ENCODE measurements at regions not wholly inside any gene's neighbourhood (a gene's known extent, or its start where the extent isn't known, plus 50 kb on each side); places are given as distances from the start of the nearest gene placed in this dataset.
"Not testable (repeated sequence)": the region's sequence is repeated elsewhere in the genome, so short reads cannot be mapped to it uniquely, and the experiment has no call there.

GRCh38 chr20:50346374-50347283 is 156.0 kb downstream of the CEBPB start:
- no peak for DNase-seq

- no peak for DNase-seq
Measured at GRCh38 chr20:50347284-50348063, 156.8 kb downstream of the CEBPB start.

- DNase-seq, result no peak
Measured at GRCh38 chr20:50348096-50348495, 157.5 kb downstream of the CEBPB start.

- DNase-seq, result no peak
Measured at GRCh38 chr20:50350510-50351249, 159.5 kb upstream of the PTPN1 start.

- no peak for DNase-seq
Measured at GRCh38 chr20:50351541-50351940, 158.6 kb upstream of the PTPN1 start.

- DNase-seq, result no peak
Measured at GRCh38 chr20:50353289-50353961, 156.8 kb upstream of the PTPN1 start.

GRCh38 chr20:50354721-50355589 is 155.2 kb upstream of the PTPN1 start:
- DNase-seq, result no peak

- DNase-seq, result no peak
Measured at GRCh38 chr20:50355590-50356524, 154.3 kb upstream of the PTPN1 start.

GRCh38 chr20:50356525-50356885 is 153.7 kb upstream of the PTPN1 start:
- DNase-seq, result no peak

- no peak for DNase-seq
Measured at GRCh38 chr20:50356962-50357782, 153.0 kb upstream of the PTPN1 start.

- no peak for DNase-seq
Measured at GRCh38 chr20:50357783-50358161, 152.4 kb upstream of the PTPN1 start.

GRCh38 chr20:50358166-50358565 is 152.0 kb upstream of the PTPN1 start:
- DNase-seq, result no peak

GRCh38 chr20:50358971-50359370 is 151.2 kb upstream of the PTPN1 start:
- DNase-seq, result no peak

GRCh38 chr20:50359607-50360217 is 150.5 kb upstream of the PTPN1 start:
- no peak for DNase-seq

GRCh38 chr20:50360218-50360672 is 149.9 kb upstream of the PTPN1 start:
- no peak for DNase-seq

- no peak for DNase-seq
Measured at GRCh38 chr20:50360921-50361320, 149.3 kb upstream of the PTPN1 start.

GRCh38 chr20:50362177-50362576 is 148.0 kb upstream of the PTPN1 start:
- not testable (repeated sequence) for DNase-seq

GRCh38 chr20:50363027-50363426 is 147.2 kb upstream of the PTPN1 start:
- DNase-seq, result no peak

GRCh38 chr20:50363479-50363878 is 146.7 kb upstream of the PTPN1 start:
- DNase-seq, result no peak

Data from cortex of kidney (tissue), 1 donor.